NOMO-1 treated with DMSO at 0.1 percent for 48 hours (cell line): ENCODE measurements at regions not wholly inside any gene's neighbourhood (a gene's known extent, or its start where the extent isn't known, plus 50 kb on each side); places are given as distances from the start of the nearest gene placed in this dataset.

Source experiments
- DNase-seq: peaks from one replicate; lab custom pipeline; 2025; ENCODE audit not compliant: unreplicated experiment; lab: John Stamatoyannopoulos, UW

- DNase-seq = no peak
Observed at GRCh38 chr5:135635451-135635850, 56.7 kb upstream of the CXCL14 start.

- DNase-seq = no peak
Observed at GRCh38 chr5:135632798-135633197, 54.0 kb upstream of the CXCL14 start.

GRCh38 chr5:135631391-135631790 lies 52.6 kb upstream of the CXCL14 start:
- no peak for DNase-seq

- no peak for DNase-seq
Observed at GRCh38 chr5:135629666-135630065, 50.9 kb upstream of the CXCL14 start.

GRCh38 chr5:135628771-135629563 lies 50.2 kb upstream of the CXCL14 start:
- no peak for DNase-seq
